Mammary epithelial cell (primary cell): ENCODE measurements at regions not wholly inside any gene's neighbourhood (a gene's known extent, or its start where the extent isn't known, plus 50 kb on each side); places are given as distances from the start of the nearest gene placed in this dataset.

Experiments used
- EZH2 ChIP-seq: IDR thresholded peaks from 2 replicates; pipeline ENCODE4 v1.6.1; 2012; ENCODE audit warnings: low read length, inconsistent platforms, borderline replicate concordance
- TF ChIP-seq, protein P1 (sequence below), 2 donors: IDR thresholded peaks in 1 of 2; conservative IDR thresholded peaks in 1 of 2; 2 replicates each; pipeline ENCODE4 v1.5.1; 2011 to 2012; ENCODE audit warnings: inconsistent platforms in 2 of 2, low read length in 2 of 2, mild to moderate bottlenecking in 2 of 2, control low read depth in 1 of 2, low read depth in 1 of 2; ENCODE audit not compliant: insufficient read depth in 1 of 2; ENCODE audit errors: extremely low read depth in 1 of 2

- TF ChIP-seq, protein P1, sequence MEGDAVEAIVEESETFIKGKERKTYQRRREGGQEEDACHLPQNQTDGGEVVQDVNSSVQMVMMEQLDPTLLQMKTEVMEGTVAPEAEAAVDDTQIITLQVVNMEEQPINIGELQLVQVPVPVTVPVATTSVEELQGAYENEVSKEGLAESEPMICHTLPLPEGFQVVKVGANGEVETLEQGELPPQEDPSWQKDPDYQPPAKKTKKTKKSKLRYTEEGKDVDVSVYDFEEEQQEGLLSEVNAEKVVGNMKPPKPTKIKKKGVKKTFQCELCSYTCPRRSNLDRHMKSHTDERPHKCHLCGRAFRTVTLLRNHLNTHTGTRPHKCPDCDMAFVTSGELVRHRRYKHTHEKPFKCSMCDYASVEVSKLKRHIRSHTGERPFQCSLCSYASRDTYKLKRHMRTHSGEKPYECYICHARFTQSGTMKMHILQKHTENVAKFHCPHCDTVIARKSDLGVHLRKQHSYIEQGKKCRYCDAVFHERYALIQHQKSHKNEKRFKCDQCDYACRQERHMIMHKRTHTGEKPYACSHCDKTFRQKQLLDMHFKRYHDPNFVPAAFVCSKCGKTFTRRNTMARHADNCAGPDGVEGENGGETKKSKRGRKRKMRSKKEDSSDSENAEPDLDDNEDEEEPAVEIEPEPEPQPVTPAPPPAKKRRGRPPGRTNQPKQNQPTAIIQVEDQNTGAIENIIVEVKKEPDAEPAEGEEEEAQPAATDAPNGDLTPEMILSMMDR (conservative IDR thresholded peaks at IDR 0.05 in 1 of 2, IDR thresholded peaks at IDR 0.05 in 1 of 2; ENCODE audit: extremely low read depth in 1 of 2, insufficient read depth in 1 of 2, low read depth in 1 of 2, low read length in 2 of 2) = no peak
- TF ChIP-seq EZH2 = no peak
These were observed 564.0 kb downstream of the IRX1 start for GRCh38 chr5:4159681-4160080.
